ENCODE measurements at regions not wholly inside any gene's neighbourhood (a gene's known extent, or its start where the extent isn't known, plus 50 kb on each side); places are given as distances from the start of the nearest gene placed in this dataset.

DNA sequence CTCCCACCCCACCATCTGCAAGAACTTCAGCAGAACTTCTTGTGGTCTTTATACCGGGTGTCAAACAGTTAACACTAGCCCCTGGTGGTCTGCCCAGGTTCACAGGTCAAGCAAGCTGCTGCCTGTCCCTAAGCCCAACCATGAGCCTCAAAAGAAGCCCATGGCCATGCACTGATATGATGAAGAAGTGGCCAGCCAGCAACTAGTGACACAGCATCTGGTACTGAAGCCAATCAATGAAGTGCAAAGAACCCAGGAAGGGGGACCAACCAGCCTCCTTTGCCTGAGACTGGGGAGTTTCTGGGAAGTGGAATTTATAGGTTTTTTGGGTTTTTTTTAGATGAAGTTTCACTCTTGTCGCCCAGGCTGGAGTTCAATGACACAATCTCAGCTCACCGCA lies 127.8 kb downstream of the MAFB start:
- no peak for ATAC-seq
- H3K36me3 ChIP-seq (replicated peaks in 1 of 2; ENCODE audit: insufficient read depth in 1 of 2, low read depth in 2 of 2): no peaks in the 10 kb centered on the region
- 80 to 94% methylated on average over 2 to 3 of the region's 3 CpGs for WGBS, 2 donors
- no peaks in the 10 kb centered on the region for H3K4me1 ChIP-seq
- no peaks in the 10 kb centered on the region for H3K27me3 ChIP-seq
- no peak overlapping the region for H3K27ac ChIP-seq
- TF ChIP-seq CTCF (IDR thresholded peaks at IDR 0.05) (no peak), POLR2A (IDR thresholded peaks at IDR 0.05) (no peak)
- intact Hi-C loops (cut with DNase I): no loop called here
- H3K9me3 ChIP-seq: no peaks in the 10 kb centered on the region
- DNase-seq: no peak
- H3K4me3 ChIP-seq: no peak overlapping the region

DNA sequence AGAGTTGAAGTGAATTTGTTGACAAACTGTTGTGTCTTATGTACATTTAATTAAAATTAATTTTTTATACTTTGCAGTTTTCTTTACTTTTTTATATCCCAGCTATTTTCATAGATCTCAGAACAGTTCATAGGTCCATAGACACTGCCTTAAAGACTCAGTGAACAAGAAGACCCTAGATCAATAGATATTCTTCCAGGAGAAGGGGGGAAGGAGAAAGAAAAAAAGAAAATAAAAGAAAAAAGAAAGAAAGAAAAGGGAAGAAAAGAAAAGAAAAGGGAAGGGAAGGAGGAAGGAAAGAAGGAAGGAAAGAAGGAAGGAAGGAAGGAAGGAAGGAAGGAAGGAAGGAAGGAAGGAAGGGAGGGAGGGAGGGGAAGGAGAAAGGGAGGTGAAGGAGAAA lies 130.8 kb downstream of the MAFB start:
- ATAC-seq (no peak), DNase-seq (no peak)
- TF ChIP-seq CTCF (IDR thresholded peaks at IDR 0.05): no peak
- TF ChIP-seq POLR2A (IDR thresholded peaks at IDR 0.05): no peak
- no peaks in the 10 kb centered on the region for H3K4me1 ChIP-seq
- no peak overlapping the region for H3K4me3 ChIP-seq
- H3K36me3 ChIP-seq (replicated peaks in 1 of 2; ENCODE audit: insufficient read depth in 1 of 2, low read depth in 2 of 2): no peaks in the 10 kb centered on the region
- H3K9me3 ChIP-seq: no peaks in the 10 kb centered on the region
- no peak overlapping the region for H3K27ac ChIP-seq
- H3K27me3 ChIP-seq: no peaks in the 10 kb centered on the region
- intact Hi-C loops (cut with DNase I): no loop called here

DNA sequence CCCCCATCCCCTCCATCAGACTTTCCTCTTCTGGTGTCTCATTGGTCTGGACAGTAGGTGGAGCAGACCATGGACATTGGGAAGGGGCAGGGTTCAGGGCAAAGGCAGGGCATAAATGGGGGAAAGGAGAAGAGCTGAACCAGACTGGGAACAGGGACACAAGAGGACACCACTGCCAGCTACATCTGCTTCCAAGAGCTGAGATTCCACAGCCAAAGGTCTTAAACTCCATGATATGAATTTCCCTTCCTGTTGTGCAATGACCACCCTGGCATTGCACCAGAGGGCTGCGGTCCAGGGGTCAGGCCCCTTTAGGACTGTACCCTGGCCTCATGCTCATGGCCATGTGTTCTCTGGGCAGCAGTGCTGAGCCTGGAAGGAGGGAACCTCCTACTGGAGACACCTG lies 137.9 kb downstream of the MAFB start:
- no peak for TF ChIP-seq CTCF (IDR thresholded peaks at IDR 0.05)
- TF ChIP-seq POLR2A (IDR thresholded peaks at IDR 0.05): no peak
- H3K4me1 ChIP-seq: no peaks in the 10 kb centered on the region
- ATAC-seq (no peak), DNase-seq (peak in 2 of 4 donors; percentile 14 to 16)
- intact Hi-C loops (cut with DNase I): no loop called here
- no peak overlapping the region for H3K4me3 ChIP-seq
- no peaks in the 10 kb centered on the region for H3K36me3 ChIP-seq (replicated peaks in 1 of 2; ENCODE audit: insufficient read depth in 1 of 2, low read depth in 2 of 2)
- H3K9me3 ChIP-seq: no peaks in the 10 kb centered on the region
- WGBS, 2 donors: 55 to 89% methylated on average over 1 of the region's 1 CpG
- H3K27me3 ChIP-seq: no peaks in the 10 kb centered on the region
- H3K27ac ChIP-seq: no peak overlapping the region

DNA sequence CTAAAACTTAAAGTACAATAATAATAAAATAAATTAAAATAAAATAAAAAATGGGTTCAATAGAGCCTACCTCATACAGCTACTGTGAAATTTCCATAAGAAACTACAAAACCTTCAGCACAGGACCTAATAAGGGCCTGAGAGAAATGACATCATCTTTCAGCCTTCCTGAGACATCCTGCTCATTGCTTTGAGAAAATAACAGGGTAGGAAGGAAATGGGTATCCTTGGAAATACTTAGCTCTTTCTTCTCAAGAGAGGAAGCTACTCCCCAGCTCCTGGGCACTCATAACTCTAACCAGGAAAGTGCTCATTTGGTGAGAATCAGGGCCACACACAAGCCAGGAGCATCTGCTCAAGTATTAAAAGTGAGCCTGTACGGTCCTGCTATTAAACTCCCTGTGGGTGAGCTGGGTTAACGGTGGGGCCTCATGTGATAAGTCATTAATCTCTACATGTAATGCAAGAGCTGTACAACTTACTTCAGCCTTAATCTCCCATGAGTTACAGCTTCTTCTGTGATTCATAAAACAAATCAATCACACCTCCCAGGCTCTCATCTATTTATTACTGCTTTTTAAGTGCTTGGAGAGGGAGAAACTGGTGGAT lies 141.4 kb downstream of the MAFB start:
- H3K27ac ChIP-seq: no peak overlapping the region
- no peaks in the 10 kb centered on the region for H3K27me3 ChIP-seq
- 24 to 35% methylated on average over 2 of the region's 2 CpGs for WGBS, 2 donors
- ATAC-seq (no peak), DNase-seq (no peak)
- no peaks in the 10 kb centered on the region for H3K9me3 ChIP-seq
- H3K36me3 ChIP-seq (replicated peaks in 1 of 2; ENCODE audit: insufficient read depth in 1 of 2, low read depth in 2 of 2): no peaks in the 10 kb centered on the region
- no peaks in the 10 kb centered on the region for H3K4me1 ChIP-seq
- intact Hi-C loops (cut with DNase I): no loop called here
- no peak for TF ChIP-seq CTCF (IDR thresholded peaks at IDR 0.05)
- no peak for TF ChIP-seq POLR2A (IDR thresholded peaks at IDR 0.05)
- no peak overlapping the region for H3K4me3 ChIP-seq

GRCh38 chr20:40545478-40545877 lies 143.6 kb downstream of the MAFB start:
- intact Hi-C loops (cut with DNase I): no loop called here
- WGBS, 2 donors: 66 to 89% methylated on average over 1 to 2 of the region's 2 CpGs
- ATAC-seq: no peak

More at GRCh38 chr20:40545478-40545877, 143.6 kb downstream of the MAFB start:
- Histone ChIP-seq H3K36me3 (replicated peaks in 1 of 2; ENCODE audit: insufficient read depth in 1 of 2, low read depth in 2 of 2) (no peaks in the 10 kb centered on the region), H3K27ac (no peak overlapping the region), H3K9me3 (no peaks in the 10 kb centered on the region), H3K27me3 (no peaks in the 10 kb centered on the region), H3K4me3 (no peak overlapping the region), H3K4me1 (no peaks in the 10 kb centered on the region)
- no peak for DNase-seq
- TF ChIP-seq POLR2A (IDR thresholded peaks at IDR 0.05): no peak
- TF ChIP-seq CTCF (IDR thresholded peaks at IDR 0.05): no peak

All from body of pancreas (tissue), 4 donors.